ENCODE measurements at regions not wholly inside any gene's neighbourhood (a gene's known extent, or its start where the extent isn't known, plus 50 kb on each side); places are given as distances from the start of the nearest gene placed in this dataset.
"Not testable (repeated sequence)": the region's sequence is repeated elsewhere in the genome, so short reads cannot be mapped to it uniquely, and the experiment has no call there.

- Histone ChIP-seq H3K4me3 (no peak overlapping the region), H3K9me3 (no peaks in the 10 kb centered on the region), H3K4me1 (no peaks in the 10 kb centered on the region), H3K27ac (no peak overlapping the region), H3K36me3 (no peaks in the 10 kb centered on the region), H3K27me3 (peaks cover 0 to 13% of the 10 kb centered on the region in 2 donors)
- intact Hi-C loops (cut with DNase I): no loop called here
- ATAC-seq (no peak), DNase-seq (no peak)
- TF ChIP-seq CTCF (IDR thresholded peaks at IDR 0.05): no peak
Measured at GRCh38 chr14:106652494-106652893, 1126.1 kb downstream of the TMEM121 start.

GRCh38 chr14:106657460-106657859, 1131.1 kb downstream of the TMEM121 start:
- Histone ChIP-seq H3K9me3 (no peaks in the 10 kb centered on the region), H3K36me3 (no peaks in the 10 kb centered on the region), H3K27me3 (peaks cover 0 to 1% of the 10 kb centered on the region in 2 donors), H3K27ac (no peak overlapping the region), H3K4me3 (no peak overlapping the region), H3K4me1 (no peaks in the 10 kb centered on the region)
- ATAC-seq (no peak), DNase-seq (no peak)
- intact Hi-C loops (cut with DNase I): no loop called here
- TF ChIP-seq CTCF (IDR thresholded peaks at IDR 0.05): no peak

GRCh38 chr14:106658066-106658860, 1131.9 kb downstream of the TMEM121 start:
- H3K4me1 ChIP-seq; H3K9me3 ChIP-seq; intact Hi-C loops (cut with DNase I); H3K27me3 ChIP-seq; H3K4me3 ChIP-seq; DNase-seq; H3K27ac ChIP-seq; H3K36me3 ChIP-seq; ATAC-seq: not testable (repeated sequence)

- H3K4me1 ChIP-seq; H3K27me3 ChIP-seq; intact Hi-C loops (cut with DNase I); DNase-seq; H3K27ac ChIP-seq; H3K36me3 ChIP-seq; H3K4me3 ChIP-seq; H3K9me3 ChIP-seq: not testable (repeated sequence)
- peak; percentile 47 for ATAC-seq
Measured at GRCh38 chr14:106661561-106661960, 1135.2 kb downstream of the TMEM121 start.

GRCh38 chr14:106662936-106663550, 1136.7 kb downstream of the TMEM121 start:
- H3K27me3 ChIP-seq: peaks cover 0 to 13% of the 10 kb centered on the region in 2 donors
- no peak overlapping the region for H3K27ac ChIP-seq
- intact Hi-C loops (cut with DNase I): no loop called here
- H3K9me3 ChIP-seq: no peaks in the 10 kb centered on the region
- no peak for ATAC-seq
- TF ChIP-seq CTCF (IDR thresholded peaks at IDR 0.05): no peak
- H3K36me3 ChIP-seq: no peaks in the 10 kb centered on the region
- DNase-seq: no peak
- H3K4me3 ChIP-seq: no peak overlapping the region
- no peaks in the 10 kb centered on the region for H3K4me1 ChIP-seq

- H3K27ac ChIP-seq; H3K4me3 ChIP-seq; ATAC-seq; intact Hi-C loops (cut with DNase I); H3K4me1 ChIP-seq; H3K9me3 ChIP-seq; H3K36me3 ChIP-seq: not testable (repeated sequence)
- peak in 1 of 4 donors; percentile 76 for DNase-seq
- peak in 1 of 2 donors; percentile 45 for TF ChIP-seq CTCF (IDR thresholded peaks at IDR 0.05)
- peaks cover 0 to 15% of the 10 kb centered on the region in 2 donors for H3K27me3 ChIP-seq
Measured at GRCh38 chr14:106663805-106664410, 1137.5 kb downstream of the TMEM121 start.

Measured in left lung (tissue), 4 donors.